Small intestine (tissue), 7 donors: ENCODE measurements at regions not wholly inside any gene's neighbourhood (a gene's known extent, or its start where the extent isn't known, plus 50 kb on each side); places are given as distances from the start of the nearest gene placed in this dataset.
"Not testable (repeated sequence)": the region's sequence is repeated elsewhere in the genome, so short reads cannot be mapped to it uniquely, and the experiment has no call there.

Experiments used
- DNase-seq, 2 donors: peaks; one replicate each; pipeline versions ENCODE4 v3.0.0 to v3.0.0-alpha.2; 2013
- FAIRE-seq: peaks from 2 replicates; lab custom pipeline; 2012; peaks lifted over from hg19 to GRCh38; lab: Jason Lieb, UNC
- H3K27ac ChIP-seq, 3 donors: one replicate each; pipeline ENCODE4 v1.5.1; 2013; ENCODE audit warnings: low read length in 2 of 3, mild to moderate bottlenecking in 2 of 3, control low read depth in 1 of 3, inconsistent platforms in 1 of 3, low read depth in 1 of 3, moderate library complexity in 1 of 3
- H3K27me3 ChIP-seq, 3 donors: one replicate each; pipeline ENCODE4 v1.6.1; 2013; ENCODE audit warnings: low read length in 3 of 3, inconsistent platforms in 1 of 3; ENCODE audit not compliant: control insufficient read depth in 3 of 3, insufficient read depth in 3 of 3
- H3K36me3 ChIP-seq, 3 donors: one replicate each; pipeline ENCODE4 v1.6.1; 2013; ENCODE audit warnings: low read length in 3 of 3, inconsistent platforms in 1 of 3, low read depth in 1 of 3, mild to moderate bottlenecking in 1 of 3, moderate library complexity in 1 of 3; ENCODE audit not compliant: control insufficient read depth in 3 of 3, insufficient read depth in 2 of 3
- H3K4me1 ChIP-seq, 3 donors: one replicate each; pipeline ENCODE4 v1.6.1; 2013; ENCODE audit warnings: low read length in 2 of 3, inconsistent platforms in 1 of 3, low read depth in 1 of 3, mild to moderate bottlenecking in 1 of 3, moderate library complexity in 1 of 3; ENCODE audit not compliant: control insufficient read depth in 3 of 3, insufficient read depth in 2 of 3
- H3K4me3 ChIP-seq, 3 donors: one replicate each; pipeline ENCODE4 v1.5.1; 2013; ENCODE audit warnings: low read length in 3 of 3, control low read depth in 1 of 3, inconsistent platforms in 1 of 3, low read depth in 1 of 3, mild to moderate bottlenecking in 1 of 3, moderate library complexity in 1 of 3
- H3K9me3 ChIP-seq, 2 donors: one replicate each; pipeline ENCODE4 v1.6.1; 2013; ENCODE audit warnings: low read depth in 1 of 2, low read length in 1 of 2; ENCODE audit not compliant: control insufficient read depth in 2 of 2, insufficient read depth in 1 of 2
- WGBS, 3 donors: extraction: QIAGEN DNeasy Blood & Tissue Kit; methylation state at CpG; one replicate each; pipeline ENCODE4 v1.1.7; 2013; 5-methylcytosine and 5-hydroxymethylcytosine counted together
- donor health status: healthy with polysubstance abuse.
- donor health status: control.
- donor health status: control.
- donor health status: Bipolar disorder and iron deficiency.
- donor health status: healthy.

DNA sequence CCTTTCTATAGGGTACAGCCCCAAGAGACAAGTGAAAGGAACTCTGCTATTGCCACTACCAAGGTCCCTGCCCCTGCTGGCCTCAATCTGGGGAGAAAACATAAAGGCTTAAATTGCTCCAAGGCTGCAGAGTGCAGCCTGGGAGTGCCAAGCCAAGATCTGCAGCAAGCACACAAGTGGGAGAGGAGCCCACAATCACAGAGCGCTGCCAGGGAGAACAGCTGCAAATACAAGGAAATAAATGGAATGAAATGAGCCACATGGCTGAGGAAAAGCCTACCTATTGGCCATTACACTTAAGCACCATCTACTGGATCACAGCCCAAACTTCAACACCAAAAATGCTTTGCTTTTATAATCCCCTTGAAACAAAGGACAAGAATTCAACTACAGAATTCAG is 582.4 kb downstream of the FAM133A start:
- Histone ChIP-seq H3K27me3 (no peaks in the 10 kb centered on the region), H3K4me1 (no peaks in the 10 kb centered on the region), H3K36me3 (no peaks in the 10 kb centered on the region), H3K27ac (no peak overlapping the region), H3K4me3 (no peak overlapping the region), H3K9me3 (peaks cover 0 to 3% of the 10 kb centered on the region in 2 donors)
- 44 to 61% (median 50%) methylated on average over 1 of the region's 1 CpG for WGBS, 3 donors
- FAIRE-seq (no peak), DNase-seq (no peak)

DNA sequence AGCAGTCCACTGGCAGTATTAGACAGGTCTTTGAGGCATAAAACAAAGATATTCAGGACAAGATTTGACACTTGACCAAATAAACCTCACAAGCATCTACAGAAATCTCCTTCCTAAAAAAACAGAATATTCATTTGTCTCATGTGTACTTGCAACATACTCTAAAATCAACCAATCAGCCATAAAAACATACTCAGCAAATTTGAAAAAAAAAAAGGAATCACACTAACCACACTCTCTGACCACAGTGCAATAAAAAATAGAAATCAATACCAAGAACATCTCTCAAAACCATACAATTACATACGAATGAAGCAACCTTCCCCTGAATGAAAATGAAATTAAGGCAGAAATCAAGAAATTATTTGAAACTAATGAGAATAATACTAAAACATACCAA is 591.3 kb downstream of the FAM133A start:
- H3K4me3 ChIP-seq = no peak overlapping the region
- FAIRE-seq = no peak
- H3K9me3 ChIP-seq = no peaks in the 10 kb centered on the region
- no peak for DNase-seq
- no peaks in the 10 kb centered on the region for H3K27me3 ChIP-seq
- H3K36me3 ChIP-seq = no peaks in the 10 kb centered on the region
- H3K4me1 ChIP-seq = no peaks in the 10 kb centered on the region
- no peak overlapping the region for H3K27ac ChIP-seq
- WGBS, 3 donors = 58 to 78% (median 71%) methylated on average over 1 of the region's 1 CpG

DNA sequence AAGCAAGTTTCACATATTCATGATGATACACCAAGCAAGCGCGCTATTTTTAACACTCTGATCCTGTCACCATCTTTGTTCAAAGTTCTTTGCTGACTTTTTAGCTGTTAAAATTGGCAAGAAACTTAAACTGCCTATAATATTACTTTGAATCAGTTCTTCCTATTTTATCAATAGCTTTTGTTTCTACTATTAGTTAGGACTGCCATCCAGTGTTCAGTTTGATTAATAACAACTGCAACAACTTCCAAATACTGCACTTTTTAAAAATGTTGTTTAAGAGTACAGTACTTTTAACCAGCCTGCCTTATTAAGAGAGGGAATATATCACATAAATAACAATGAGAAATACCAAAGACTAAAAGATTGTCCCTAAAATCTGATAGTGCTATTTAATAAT is 614.3 kb downstream of the FAM133A start:
- H3K36me3 ChIP-seq = no peaks in the 10 kb centered on the region
- DNase-seq (peak in 1 of 2 donors; percentile 0), FAIRE-seq (no peak)
- H3K27me3 ChIP-seq = no peaks in the 10 kb centered on the region
- no peak overlapping the region for H3K4me3 ChIP-seq
- H3K27ac ChIP-seq = no peak overlapping the region
- WGBS, 3 donors = 39 to 63% (median 46%) methylated on average over 2 of the region's 2 CpGs
- no peaks in the 10 kb centered on the region for H3K9me3 ChIP-seq
- no peaks in the 10 kb centered on the region for H3K4me1 ChIP-seq

DNA sequence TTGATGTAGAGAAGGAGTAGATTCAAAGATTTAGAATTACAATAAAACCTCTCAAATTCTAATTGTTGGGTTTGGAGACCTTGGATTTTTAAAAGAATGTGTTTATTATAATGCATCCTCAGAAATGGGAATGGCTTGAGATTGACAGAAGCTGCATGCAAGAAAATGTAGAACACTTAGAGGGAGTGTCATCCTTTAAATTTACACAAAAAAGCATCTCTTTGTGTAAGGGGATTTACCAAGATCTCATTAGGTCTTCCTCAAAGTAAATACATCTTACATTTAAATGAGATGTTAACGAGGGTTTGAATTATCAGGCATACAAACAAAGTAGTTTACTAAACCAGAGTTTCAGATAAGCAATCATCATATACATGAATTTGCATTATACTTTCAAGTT is 615.0 kb downstream of the FAM133A start:
- FAIRE-seq (no peak), DNase-seq (no peak)
- Histone ChIP-seq H3K4me1 (no peaks in the 10 kb centered on the region), H3K9me3 (no peaks in the 10 kb centered on the region), H3K36me3 (no peaks in the 10 kb centered on the region), H3K27ac (no peak overlapping the region), H3K4me3 (no peak overlapping the region), H3K27me3 (no peaks in the 10 kb centered on the region)
- WGBS, 3 donors = 27 to 44% (median 35%) methylated on average over 1 of the region's 1 CpG

DNA sequence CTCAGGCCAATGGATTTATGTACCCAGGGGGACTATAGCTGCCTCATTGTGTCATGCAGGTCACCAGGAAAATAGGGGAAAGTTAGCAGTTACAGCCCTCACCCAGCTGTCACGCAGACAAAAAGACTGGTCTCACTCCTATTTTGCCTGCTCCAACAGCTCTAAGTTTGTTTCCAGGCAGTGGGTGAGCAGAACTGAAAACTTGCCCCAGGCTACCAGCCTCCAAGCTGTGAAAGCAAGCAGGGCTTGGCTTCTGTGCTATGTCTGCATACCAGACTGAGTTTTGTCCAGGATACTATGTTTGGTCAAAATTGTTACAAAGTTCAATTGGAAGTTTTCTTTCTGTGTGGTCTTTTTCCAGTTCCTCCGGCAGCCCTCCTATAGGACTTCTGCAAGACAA is 628.4 kb downstream of the FAM133A start:
- no peaks in the 10 kb centered on the region for H3K27me3 ChIP-seq
- H3K36me3 ChIP-seq = no peaks in the 10 kb centered on the region
- no peak overlapping the region for H3K4me3 ChIP-seq
- WGBS, 3 donors = 80 to 83% (median 82%) methylated on average over 2 of the region's 2 CpGs
- H3K4me1 ChIP-seq = no peaks in the 10 kb centered on the region
- FAIRE-seq = no peak
- no peak for DNase-seq
- peaks cover 0 to 7% of the 10 kb centered on the region in 2 donors for H3K9me3 ChIP-seq
- H3K27ac ChIP-seq = no peak overlapping the region

DNA sequence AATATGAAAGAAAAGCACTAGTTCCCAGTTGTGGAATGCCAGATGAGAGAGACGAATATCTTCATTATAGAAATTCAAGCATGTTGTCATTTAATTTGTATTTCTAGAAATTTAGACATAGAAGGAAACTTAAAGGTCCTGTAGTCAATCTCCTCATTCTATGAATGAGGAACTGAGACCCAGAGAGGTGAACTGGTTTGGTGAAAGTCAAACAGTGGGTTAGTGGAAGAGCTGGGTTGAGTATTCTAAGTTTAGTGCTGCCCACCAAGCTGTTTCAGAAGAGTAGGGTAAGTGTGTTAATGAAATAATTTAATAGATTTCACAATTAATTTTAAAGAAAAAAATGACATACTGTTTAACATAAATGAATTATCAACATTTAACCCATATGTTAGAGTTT is 655.2 kb downstream of the FAM133A start:
- FAIRE-seq (no peak), DNase-seq (no peak)
- Histone ChIP-seq H3K36me3 (no peaks in the 10 kb centered on the region), H3K4me3 (no peak overlapping the region), H3K9me3 (no peaks in the 10 kb centered on the region), H3K27ac (no peak overlapping the region), H3K4me1 (no peaks in the 10 kb centered on the region), H3K27me3 (no peaks in the 10 kb centered on the region)
- 74 to 92% (median 74%) methylated on average over 1 of the region's 1 CpG for WGBS, 3 donors

DNA sequence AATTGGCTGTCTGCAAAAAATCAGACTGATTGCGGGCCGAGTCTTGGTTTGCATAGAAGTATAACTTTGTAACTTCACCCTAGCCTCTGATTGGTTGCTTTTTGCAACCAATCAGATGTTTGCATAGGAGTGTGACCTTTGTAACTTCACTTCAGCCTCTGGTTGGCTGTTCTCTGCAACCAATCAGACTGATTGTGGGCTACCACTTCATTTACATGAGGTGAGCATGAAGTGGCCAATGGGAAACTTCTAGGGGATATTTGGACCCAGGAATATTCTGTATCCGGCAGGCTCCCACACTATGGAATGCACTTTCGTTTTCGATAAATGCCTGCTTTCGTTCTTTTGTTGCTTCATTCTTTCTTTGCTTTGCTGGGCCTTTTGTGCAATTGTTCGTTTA is 667.7 kb downstream of the FAM133A start:
- H3K27ac ChIP-seq, H3K4me3 ChIP-seq, FAIRE-seq, H3K36me3 ChIP-seq, H3K9me3 ChIP-seq, H3K27me3 ChIP-seq, DNase-seq, H3K4me1 ChIP-seq: not testable (repeated sequence)
- WGBS, 3 donors = 88% methylated on average over 7 of the region's 7 CpGs

DNA sequence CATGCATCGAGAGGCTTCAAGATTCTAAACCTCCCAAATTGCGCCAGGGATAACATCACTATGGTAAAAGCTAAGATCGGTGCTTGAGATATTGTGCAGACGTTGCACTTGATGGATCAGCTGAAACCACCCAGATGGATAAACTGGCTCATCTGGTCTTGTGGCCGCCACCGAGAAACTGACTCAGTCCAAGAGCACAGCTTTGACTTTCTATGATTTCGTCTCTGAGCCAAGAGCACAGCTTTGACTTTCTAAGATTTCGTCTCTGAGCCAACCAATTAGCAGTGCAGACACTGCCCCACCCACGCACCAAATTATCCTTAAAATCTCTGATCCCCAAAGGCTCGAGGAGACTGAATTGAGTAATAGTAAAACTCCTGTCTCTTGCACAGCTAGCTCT is 687.2 kb downstream of the FAM133A start:
- Histone ChIP-seq H3K27ac (no peak overlapping the region), H3K27me3 (no peaks in the 10 kb centered on the region), H3K36me3 (no peaks in the 10 kb centered on the region), H3K4me3 (no peak overlapping the region), H3K4me1 (no peaks in the 10 kb centered on the region), H3K9me3 (no peaks in the 10 kb centered on the region)
- no peak for DNase-seq
- 70 to 83% (median 76%) methylated on average over 10 of the region's 10 CpGs for WGBS, 3 donors
- no peak for FAIRE-seq

DNA sequence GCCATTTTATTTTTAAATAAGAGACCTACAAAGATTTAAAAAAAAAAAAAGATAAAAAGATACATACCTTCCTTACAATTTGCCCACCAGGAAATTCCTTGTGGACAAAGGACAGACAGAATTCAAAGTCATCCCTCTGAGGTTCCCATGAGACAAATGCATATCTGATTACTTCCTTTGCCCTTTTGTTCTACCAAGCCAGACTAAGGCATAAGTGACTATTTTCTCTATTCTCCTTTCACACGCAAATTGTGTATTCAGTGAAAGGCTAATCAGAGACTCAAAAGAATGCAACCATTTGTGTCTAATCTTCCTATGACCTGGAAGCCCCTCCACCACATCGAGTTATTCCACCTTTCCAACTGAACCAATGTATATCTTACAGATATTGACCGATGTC is 691.7 kb downstream of the FAM133A start:
- no peak for FAIRE-seq
- 82 to 83% (median 82%) methylated on average over 3 of the region's 3 CpGs for WGBS, 3 donors
- H3K4me3 ChIP-seq = no peak overlapping the region
- DNase-seq = no peak
- H3K27me3 ChIP-seq = no peaks in the 10 kb centered on the region
- no peaks in the 10 kb centered on the region for H3K36me3 ChIP-seq
- H3K27ac ChIP-seq = no peak overlapping the region
- no peaks in the 10 kb centered on the region for H3K9me3 ChIP-seq
- no peaks in the 10 kb centered on the region for H3K4me1 ChIP-seq
